Caco-2 (cell line): ENCODE measurements at regions not wholly inside any gene's neighbourhood (a gene's known extent, or its start where the extent isn't known, plus 50 kb on each side); places are given as distances from the start of the nearest gene placed in this dataset.
"Not testable (repeated sequence)": the region's sequence is repeated elsewhere in the genome, so short reads cannot be mapped to it uniquely, and the experiment has no call there.

Experiments
- BruUV-seq: library from RNA; stranded (reverse); fragments of 400-500 nt; replicated peaks from 2 replicates; lab custom pipeline; 2021; lab: Mats Ljungman, UMichigan
- CTCF ChIA-PET: fragments of 300-600 bp; sonication (Branson Sonifier 250); formaldehyde crosslinking; loops from one replicate; lab custom pipeline; 2022; ENCODE audit warnings: antibody characterized with exemption; lab: Charles Lee
- POLR2A ChIA-PET: fragments of 300-600 bp; sonication (Branson Sonifier 250); formaldehyde crosslinking; loops from one replicate; lab custom pipeline; 2022; ENCODE audit warnings: antibody characterized with exemption; lab: Charles Lee
- DNase-seq, 2 experiments: peaks; one replicate each; pipeline versions ENCODE4 v3.0.0 to v3.0.0-alpha.2; 2020 to 2022
- H3K27me3 ChIP-seq: replicated peaks from 2 replicates; pipeline ENCODE4 v1.6.0; 2011; ENCODE audit warnings: low read length; ENCODE audit not compliant: control insufficient read depth, insufficient read depth
- H3K36me3 ChIP-seq: 2 replicates; pipeline ENCODE4 v1.5.1; 2011; ENCODE audit warnings: low read length; ENCODE audit not compliant: control insufficient read depth, insufficient read depth
- H3K4me1 ChIP-seq: fragments of 250-450 bp; sonication (Bioruptor Pico); 2 replicates; pipeline ENCODE4 v1.5.1; 2020; ENCODE audit warnings: mild to moderate bottlenecking
- H3K4me3 ChIP-seq: 2 replicates; pipeline ENCODE4 v1.5.1; 2011; ENCODE audit warnings: low read depth, mild to moderate bottlenecking, control low read depth, low read length
- H3K9me3 ChIP-seq: fragments of 250-450 bp; sonication (Bioruptor Pico); 2 replicates; pipeline ENCODE4 v1.5.1; 2020; ENCODE audit warnings: mild to moderate bottlenecking, moderate library complexity
- H3K27ac Mint-ChIP-seq: one replicate; pipeline ENCODE4 v1.8.0; 2022; ENCODE audit warnings: mixed read lengths; ENCODE audit not compliant: unreplicated experiment
- H3K27me3 Mint-ChIP-seq: one replicate; pipeline ENCODE4 v1.8.0; 2022; ENCODE audit warnings: mixed read lengths; ENCODE audit not compliant: insufficient read depth, unreplicated experiment
- H3K36me3 Mint-ChIP-seq: one replicate; pipeline ENCODE4 v1.8.0; 2022; ENCODE audit warnings: mild to moderate bottlenecking, mixed read lengths; ENCODE audit not compliant: insufficient read depth, unreplicated experiment
- H3K4me1 Mint-ChIP-seq: one replicate; pipeline ENCODE4 v1.8.0; 2022; ENCODE audit warnings: low read depth, mixed read lengths; ENCODE audit not compliant: unreplicated experiment
- H3K4me3 Mint-ChIP-seq: one replicate; pipeline ENCODE4 v1.8.0; 2022; ENCODE audit warnings: mild to moderate bottlenecking, moderate library complexity, mixed read lengths; ENCODE audit not compliant: unreplicated experiment
- H3K9me3 Mint-ChIP-seq: one replicate; pipeline ENCODE4 v1.8.0; 2022; ENCODE audit warnings: mixed read lengths; ENCODE audit not compliant: unreplicated experiment
- intact Hi-C: fragments of 100-400 bp; cut with micrococcal nuclease; formaldehyde crosslinking; loops from one replicate; pipeline ENCODE4 v1.10.0; 2022; ENCODE audit not compliant: unreplicated experiment
- TF ChIP-seq, protein P1 (sequence below), 2 experiments: fragments of 200-600 bp in 1 of 2; IDR thresholded peaks; 1 replicate in 1 of 2; 2 replicates in 1 of 2; pipeline versions ENCODE4 v1.5.1 to v1.8.0; 2011 to 2022; ENCODE audit warnings: antibody characterized with exemption in 1 of 2, control low read depth in 1 of 2, inconsistent platforms in 1 of 2, low read depth in 1 of 2, low read length in 1 of 2, mild to moderate bottlenecking in 1 of 2, moderate library complexity in 1 of 2; ENCODE audit not compliant: insufficient read depth in 1 of 2, severe bottlenecking in 1 of 2, unreplicated experiment in 1 of 2

DNA sequence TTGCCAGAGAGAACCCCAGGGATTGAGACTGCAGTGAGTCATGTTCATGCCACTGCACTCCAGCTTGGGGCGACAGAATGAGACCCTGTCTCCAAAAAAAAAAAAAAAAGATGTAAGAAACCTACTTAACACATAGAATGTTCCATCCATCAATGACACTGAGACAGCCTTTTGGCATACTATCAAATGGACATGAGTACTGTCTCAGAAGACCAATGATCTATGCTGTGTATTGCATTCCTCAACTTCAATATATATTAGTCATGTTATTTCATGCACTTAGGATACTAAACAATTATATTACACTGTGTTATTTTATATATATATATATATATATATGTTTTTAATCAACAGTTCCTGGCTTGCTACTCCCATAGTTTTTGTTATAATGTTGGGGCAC lies 57.1 kb upstream of the ANKH start:
- intact Hi-C loops = no loop called here
- Histone ChIP-seq H3K9me3 (no peaks in the 10 kb centered on the region), H3K27me3 (no peaks in the 10 kb centered on the region), H3K36me3 (no peaks in the 10 kb centered on the region), H3K4me3 (no peak overlapping the region), H3K4me1 (no peaks in the 10 kb centered on the region)
- no peak for DNase-seq
- TF ChIP-seq, protein P1, sequence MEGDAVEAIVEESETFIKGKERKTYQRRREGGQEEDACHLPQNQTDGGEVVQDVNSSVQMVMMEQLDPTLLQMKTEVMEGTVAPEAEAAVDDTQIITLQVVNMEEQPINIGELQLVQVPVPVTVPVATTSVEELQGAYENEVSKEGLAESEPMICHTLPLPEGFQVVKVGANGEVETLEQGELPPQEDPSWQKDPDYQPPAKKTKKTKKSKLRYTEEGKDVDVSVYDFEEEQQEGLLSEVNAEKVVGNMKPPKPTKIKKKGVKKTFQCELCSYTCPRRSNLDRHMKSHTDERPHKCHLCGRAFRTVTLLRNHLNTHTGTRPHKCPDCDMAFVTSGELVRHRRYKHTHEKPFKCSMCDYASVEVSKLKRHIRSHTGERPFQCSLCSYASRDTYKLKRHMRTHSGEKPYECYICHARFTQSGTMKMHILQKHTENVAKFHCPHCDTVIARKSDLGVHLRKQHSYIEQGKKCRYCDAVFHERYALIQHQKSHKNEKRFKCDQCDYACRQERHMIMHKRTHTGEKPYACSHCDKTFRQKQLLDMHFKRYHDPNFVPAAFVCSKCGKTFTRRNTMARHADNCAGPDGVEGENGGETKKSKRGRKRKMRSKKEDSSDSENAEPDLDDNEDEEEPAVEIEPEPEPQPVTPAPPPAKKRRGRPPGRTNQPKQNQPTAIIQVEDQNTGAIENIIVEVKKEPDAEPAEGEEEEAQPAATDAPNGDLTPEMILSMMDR (IDR thresholded peaks at IDR 0.05; ENCODE audit: insufficient read depth in 1 of 2, low read depth in 1 of 2, low read length in 1 of 2, severe bottlenecking in 1 of 2, unreplicated experiment in 1 of 2) = no peak
- CTCF ChIA-PET = no interaction called here
- no peaks in the 10 kb centered on the region for H3K9me3 Mint-ChIP-seq
- peaks cover 6% of the 10 kb centered on the region for H3K4me1 Mint-ChIP-seq
- H3K4me3 Mint-ChIP-seq = no peak overlapping the region
- H3K27me3 Mint-ChIP-seq = peaks cover 4% of the 10 kb centered on the region
- no TSS peak for BruUV-seq
- POLR2A ChIA-PET = no interaction called here
- no peak overlapping the region for H3K27ac Mint-ChIP-seq
- H3K36me3 Mint-ChIP-seq = no peaks in the 10 kb centered on the region

DNA sequence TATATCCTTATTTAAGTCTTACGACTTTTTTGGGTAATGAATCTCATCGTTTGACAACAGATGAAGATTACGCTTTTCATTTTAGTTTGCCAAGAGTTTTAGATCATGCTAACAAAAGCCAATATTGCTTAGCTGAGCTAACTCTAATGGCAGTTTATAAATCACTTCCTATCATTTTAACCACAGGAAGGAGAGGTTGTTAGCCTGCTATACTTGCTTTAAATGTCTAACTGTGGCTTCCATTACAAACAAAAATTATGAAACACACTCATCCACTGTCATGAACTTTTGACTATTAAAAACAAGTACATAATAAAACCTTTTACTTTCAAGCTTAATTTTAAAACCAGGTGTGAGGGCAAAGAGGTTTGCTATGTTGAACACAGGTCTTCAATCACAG lies 53.7 kb upstream of the ANKH start:
- POLR2A ChIA-PET = no interaction called here
- CTCF ChIA-PET = no interaction called here
- intact Hi-C loops = no loop called here

GRCh38 chr5:14922952-14923351 lies 51.4 kb upstream of the ANKH start:
- H3K9me3 ChIP-seq, H3K36me3 ChIP-seq, H3K27ac Mint-ChIP-seq, H3K36me3 Mint-ChIP-seq, H3K4me3 Mint-ChIP-seq, POLR2A ChIA-PET, CTCF ChIA-PET, DNase-seq, BruUV-seq, H3K9me3 Mint-ChIP-seq, H3K27me3 ChIP-seq, H3K4me1 Mint-ChIP-seq, intact Hi-C loops, H3K4me3 ChIP-seq, H3K4me1 ChIP-seq: not testable (repeated sequence)
- peaks cover 10% of the 10 kb centered on the region for H3K27me3 Mint-ChIP-seq

More for the DNA sequence above, 53.7 kb upstream of the ANKH start:
- no peaks in the 10 kb centered on the region for H3K36me3 ChIP-seq
- DNase-seq = no peak
- peaks cover 6% of the 10 kb centered on the region for H3K4me1 Mint-ChIP-seq
- no peaks in the 10 kb centered on the region for H3K4me1 ChIP-seq
- no peak overlapping the region for H3K4me3 Mint-ChIP-seq
- BruUV-seq = no TSS peak
- H3K9me3 Mint-ChIP-seq = no peaks in the 10 kb centered on the region
- no peaks in the 10 kb centered on the region for H3K27me3 ChIP-seq
- TF ChIP-seq, protein P1 (IDR thresholded peaks at IDR 0.05; ENCODE audit: insufficient read depth in 1 of 2, low read depth in 1 of 2, low read length in 1 of 2, severe bottlenecking in 1 of 2, unreplicated experiment in 1 of 2) = no peak
- H3K27ac Mint-ChIP-seq = no peak overlapping the region
- peaks cover 4% of the 10 kb centered on the region for H3K27me3 Mint-ChIP-seq
- no peaks in the 10 kb centered on the region for H3K9me3 ChIP-seq
- no peaks in the 10 kb centered on the region for H3K36me3 Mint-ChIP-seq
- H3K4me3 ChIP-seq = no peak overlapping the region

DNA sequence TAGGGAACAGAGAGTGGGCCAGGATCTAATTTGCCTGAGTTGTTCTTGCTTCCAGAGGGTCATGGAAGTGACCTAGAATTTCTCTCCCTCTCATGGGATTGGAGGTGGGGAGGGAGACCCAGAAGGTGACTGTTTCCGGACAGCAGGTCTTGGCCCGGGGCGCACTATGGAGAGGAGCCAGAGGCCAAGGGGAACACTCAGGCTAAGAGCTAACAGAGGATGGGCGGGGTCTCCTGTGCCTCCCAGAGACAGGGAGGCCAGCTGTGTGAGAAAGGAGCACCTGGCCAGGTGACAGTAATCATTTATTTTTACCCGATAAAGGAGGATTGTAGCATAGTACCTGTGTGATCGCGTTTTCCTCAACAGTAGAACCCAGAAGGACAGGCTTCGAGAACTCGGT lies 50.9 kb upstream of the ANKH start:
- CTCF ChIA-PET = no interaction called here

More for the DNA sequence above, 50.9 kb upstream of the ANKH start:
- Mint-ChIP-seq H3K4me3 (no peak overlapping the region), H3K36me3 (no peaks in the 10 kb centered on the region), H3K9me3 (no peaks in the 10 kb centered on the region), H3K27me3 (peaks cover 10% of the 10 kb centered on the region), H3K27ac (no peak overlapping the region), H3K4me1 (no peaks in the 10 kb centered on the region)
- intact Hi-C loops = no loop called here
- DNase-seq = no peak
- TF ChIP-seq, protein P1 (IDR thresholded peaks at IDR 0.05; ENCODE audit: insufficient read depth in 1 of 2, low read depth in 1 of 2, low read length in 1 of 2, severe bottlenecking in 1 of 2, unreplicated experiment in 1 of 2) = no peak
- H3K27me3 ChIP-seq = no peaks in the 10 kb centered on the region
- no TSS peak for BruUV-seq
- no peaks in the 10 kb centered on the region for H3K9me3 ChIP-seq
- no peak overlapping the region for H3K4me3 ChIP-seq
- POLR2A ChIA-PET = no interaction called here
- no peaks in the 10 kb centered on the region for H3K36me3 ChIP-seq
- H3K4me1 ChIP-seq = no peaks in the 10 kb centered on the region
